ENCODE measurements at regions not wholly inside any gene's neighbourhood (a gene's known extent, or its start where the extent isn't known, plus 50 kb on each side); places are given as distances from the start of the nearest gene placed in this dataset.

DNA sequence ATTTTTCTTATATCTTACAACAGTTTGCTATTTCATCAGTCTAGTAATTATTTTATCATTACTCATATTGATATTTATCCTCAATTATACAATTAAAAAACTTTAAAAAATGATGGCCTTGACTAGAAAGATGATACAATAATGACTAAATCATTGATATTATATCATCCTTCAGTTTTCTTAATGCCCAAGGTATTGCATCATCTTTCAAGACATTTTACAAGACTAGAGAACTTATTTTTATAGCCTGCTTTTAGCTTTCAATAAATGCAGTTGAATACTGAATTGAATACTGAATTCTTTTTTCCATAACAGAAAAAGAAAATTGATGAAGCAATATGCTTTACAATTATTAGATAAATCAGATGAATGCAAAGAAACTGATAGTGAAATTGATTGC, 886.5 kb upstream of the LRRC4C start:
- TF ChIP-seq, protein P1, sequence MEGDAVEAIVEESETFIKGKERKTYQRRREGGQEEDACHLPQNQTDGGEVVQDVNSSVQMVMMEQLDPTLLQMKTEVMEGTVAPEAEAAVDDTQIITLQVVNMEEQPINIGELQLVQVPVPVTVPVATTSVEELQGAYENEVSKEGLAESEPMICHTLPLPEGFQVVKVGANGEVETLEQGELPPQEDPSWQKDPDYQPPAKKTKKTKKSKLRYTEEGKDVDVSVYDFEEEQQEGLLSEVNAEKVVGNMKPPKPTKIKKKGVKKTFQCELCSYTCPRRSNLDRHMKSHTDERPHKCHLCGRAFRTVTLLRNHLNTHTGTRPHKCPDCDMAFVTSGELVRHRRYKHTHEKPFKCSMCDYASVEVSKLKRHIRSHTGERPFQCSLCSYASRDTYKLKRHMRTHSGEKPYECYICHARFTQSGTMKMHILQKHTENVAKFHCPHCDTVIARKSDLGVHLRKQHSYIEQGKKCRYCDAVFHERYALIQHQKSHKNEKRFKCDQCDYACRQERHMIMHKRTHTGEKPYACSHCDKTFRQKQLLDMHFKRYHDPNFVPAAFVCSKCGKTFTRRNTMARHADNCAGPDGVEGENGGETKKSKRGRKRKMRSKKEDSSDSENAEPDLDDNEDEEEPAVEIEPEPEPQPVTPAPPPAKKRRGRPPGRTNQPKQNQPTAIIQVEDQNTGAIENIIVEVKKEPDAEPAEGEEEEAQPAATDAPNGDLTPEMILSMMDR (IDR thresholded peaks at IDR 0.05): no peak
- no peak for TF ChIP-seq POLR2A (IDR thresholded peaks at IDR 0.05)

Measured in stomach (tissue), 4 donors.